Lower leg skin (tissue), 3 donors: ENCODE measurements at regions not wholly inside any gene's neighbourhood (a gene's known extent, or its start where the extent isn't known, plus 50 kb on each side); places are given as distances from the start of the nearest gene placed in this dataset.

Experiments
- CTCF ChIP-seq, 3 donors: fragments of 450-650 bp; IDR thresholded peaks; one replicate each; pipeline ENCODE4 v1.5.1; 2016; ENCODE audit warnings: antibody characterized with exemption in 3 of 3, mild to moderate bottlenecking in 3 of 3, moderate library complexity in 2 of 3
- POLR2A ChIP-seq, 2 donors: fragments of 450-650 bp; IDR thresholded peaks; one replicate each; pipeline ENCODE4 v1.6.1; 2016 to 2017; ENCODE audit warnings: antibody characterized with exemption in 2 of 2, mild to moderate bottlenecking in 1 of 2, moderate library complexity in 1 of 2

GRCh38 chr18:57913686-57914085 lies 110.6 kb upstream of the ATP8B1 start:
- TF ChIP-seq POLR2A (IDR thresholded peaks at IDR 0.05) (no peak), CTCF (IDR thresholded peaks at IDR 0.05) (no peak)
